DMS153 (cell line): ENCODE measurements at regions not wholly inside any gene's neighbourhood (a gene's known extent, or its start where the extent isn't known, plus 50 kb on each side); places are given as distances from the start of the nearest gene placed in this dataset.

Experiments used
- DNase-seq: peaks from one replicate; lab custom pipeline; 2025; lab: John Stamatoyannopoulos, UW

DNA sequence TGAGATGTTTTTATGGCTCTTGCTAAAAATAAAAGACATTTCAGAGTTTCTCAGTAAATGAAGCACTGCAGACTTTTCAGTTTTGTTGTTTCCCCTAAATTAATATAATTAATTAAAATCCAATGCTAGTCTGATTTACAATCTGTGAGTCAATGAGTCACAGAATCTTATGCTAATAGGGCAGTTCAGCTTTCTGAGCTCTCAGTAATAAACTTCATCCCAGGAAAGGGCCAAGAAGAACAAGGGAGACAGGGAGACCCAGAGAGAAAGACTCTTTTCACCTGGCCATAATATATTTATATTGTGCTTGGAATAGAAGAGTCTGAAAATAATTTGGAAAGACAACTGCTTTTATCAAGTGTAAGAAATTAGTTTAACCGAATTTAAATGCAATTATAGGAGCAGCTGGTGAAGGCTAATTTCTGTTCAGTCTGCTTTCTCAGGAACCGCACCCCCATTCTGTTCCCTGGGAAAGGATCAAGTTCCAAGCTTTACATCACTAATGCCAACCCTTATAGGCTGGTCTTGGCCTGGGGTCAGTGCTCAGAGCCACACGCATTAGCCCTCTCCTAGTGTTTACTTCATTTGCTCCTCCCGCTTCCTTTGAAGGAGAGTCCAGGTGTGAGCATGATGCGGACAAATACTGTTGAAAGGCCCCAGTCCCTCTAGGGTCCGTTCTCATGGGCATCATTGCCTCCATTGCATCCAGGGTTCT is 145.6 kb downstream of the ZBTB18 start:
- DNase-seq: no peak

DNA sequence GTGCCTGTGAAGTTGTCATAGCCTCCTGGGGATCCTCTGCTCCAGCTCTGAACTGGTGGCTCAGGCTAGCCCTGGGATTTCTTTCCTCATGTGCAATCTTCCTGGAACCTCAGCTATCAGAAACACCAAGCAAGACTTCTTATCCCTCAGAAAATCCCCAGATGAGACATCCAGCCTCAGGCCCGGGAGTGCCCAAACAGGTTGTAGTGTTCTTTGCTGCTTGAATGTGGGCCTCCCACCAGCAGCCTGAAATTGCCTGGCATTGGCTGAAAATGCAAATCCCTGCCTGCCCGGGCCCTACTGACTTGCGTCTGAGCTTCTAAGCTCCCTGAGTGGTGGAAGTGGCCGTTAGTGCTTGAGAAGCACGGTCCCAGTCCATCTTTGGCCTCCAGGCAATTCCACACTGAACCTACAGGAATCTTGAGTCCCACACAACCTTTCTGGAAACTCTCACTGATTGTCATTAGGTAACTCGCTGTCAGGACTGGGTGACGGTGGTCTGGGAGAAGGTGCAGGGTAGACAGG is 146.8 kb downstream of the ZBTB18 start:
- no peak for DNase-seq

DNA sequence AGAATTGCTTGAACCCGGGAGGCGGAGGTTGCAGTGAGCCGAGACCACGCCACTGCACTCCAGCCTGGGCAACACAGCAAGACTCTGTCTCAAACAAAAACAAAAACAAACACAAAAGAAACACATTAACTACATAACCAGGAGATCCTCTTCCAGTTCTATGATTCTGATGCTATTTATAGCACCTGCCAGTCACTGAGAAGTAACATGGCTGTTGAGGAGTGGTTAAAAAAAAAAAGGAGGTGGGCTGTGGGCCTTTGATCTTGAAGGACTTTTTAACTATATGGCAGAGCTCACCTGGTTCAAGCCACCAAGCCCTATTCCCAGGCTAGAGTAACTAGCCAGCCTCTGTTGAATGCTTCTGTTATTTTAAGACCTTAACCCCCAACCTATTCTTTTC is 148.8 kb downstream of the ZBTB18 start:
- DNase-seq: no peak

DNA sequence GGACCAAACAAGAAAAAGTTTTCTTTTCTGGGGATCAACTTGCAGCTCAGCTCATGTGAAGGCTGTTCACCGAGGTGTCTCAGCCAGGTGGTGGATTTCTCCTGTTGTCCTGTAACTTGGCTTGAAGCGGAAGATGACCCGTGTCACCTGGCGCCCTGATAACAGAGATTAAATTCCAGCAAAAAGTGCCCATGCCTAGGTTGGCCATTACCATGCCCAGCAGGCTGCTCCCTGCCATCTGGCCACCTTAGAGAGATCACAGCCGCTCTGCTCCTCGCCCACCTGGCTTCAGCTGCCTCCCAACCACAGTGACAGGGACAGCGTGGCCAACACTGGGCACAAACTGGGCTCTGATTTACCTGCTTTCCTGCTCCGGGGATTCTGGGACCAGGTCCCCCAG is 149.5 kb downstream of the ZBTB18 start:
- no peak for DNase-seq

DNA sequence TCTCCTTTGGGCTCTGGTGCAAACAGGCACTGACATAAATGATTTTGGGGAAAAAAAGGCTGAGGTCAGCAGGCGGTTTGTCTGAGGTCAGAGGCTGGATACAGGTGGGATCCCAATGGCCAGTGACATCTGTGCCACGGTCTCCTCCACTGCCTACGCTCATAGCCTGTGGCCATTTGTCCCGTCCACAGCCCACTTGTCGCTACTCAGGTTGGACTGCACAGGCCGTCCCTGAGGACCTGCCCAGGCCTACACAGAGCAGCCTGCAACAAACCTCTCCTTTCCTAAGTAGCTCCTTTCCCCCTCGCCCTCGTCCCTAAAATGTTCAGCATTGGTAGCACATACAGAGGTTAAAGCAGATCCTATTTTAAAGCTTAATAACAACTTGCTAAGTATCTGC is 150.7 kb downstream of the ZBTB18 start:
- no peak for DNase-seq

DNA sequence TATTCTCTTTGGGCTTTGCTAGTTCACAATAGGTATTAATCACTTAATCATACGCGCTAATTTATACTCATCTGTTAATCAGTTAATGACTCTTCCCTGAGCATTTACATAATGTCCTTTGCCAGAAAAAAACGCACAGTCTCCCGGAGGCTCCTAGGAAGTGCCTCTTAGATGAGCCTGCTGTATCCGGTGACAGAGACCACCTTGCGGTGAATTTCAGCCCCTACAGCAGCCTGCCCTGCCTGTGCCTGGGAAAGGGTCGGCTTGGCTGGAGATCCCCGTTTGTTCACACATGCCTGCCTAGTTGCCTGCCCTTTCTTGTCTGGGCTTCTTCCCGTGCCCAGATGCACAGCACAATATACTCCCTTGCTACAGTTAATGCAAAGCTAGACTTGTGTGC is 152.9 kb downstream of the ZBTB18 start:
- DNase-seq: no peak

GRCh38 chr1:244205171-244205570 is 154.1 kb downstream of the ZBTB18 start:
- no peak for DNase-seq

DNA sequence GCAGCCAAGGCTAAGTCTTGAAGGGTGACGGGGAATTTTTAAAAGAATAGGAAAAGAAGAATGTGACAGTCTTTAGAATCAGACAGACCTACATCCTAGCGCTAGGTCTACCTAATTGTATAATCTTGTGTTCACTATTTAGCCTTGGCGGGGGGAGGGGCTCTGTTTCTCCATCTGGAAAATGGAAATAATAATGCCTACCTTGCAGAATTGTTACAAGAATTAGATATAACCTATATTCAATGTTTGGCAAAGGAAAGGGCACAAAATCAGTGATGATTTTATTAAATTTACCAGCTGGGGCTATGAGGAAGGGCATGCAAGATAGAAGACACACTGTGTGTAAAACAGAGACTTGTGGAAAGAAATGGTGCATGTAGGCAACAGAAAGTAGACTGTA is 154.8 kb downstream of the ZBTB18 start:
- DNase-seq: no peak

- DNase-seq: no peak
Measured at GRCh38 chr1:244207042-244207934, 156.2 kb downstream of the ZBTB18 start.

- no peak for DNase-seq
Measured at GRCh38 chr1:244207935-244208244, 156.8 kb downstream of the ZBTB18 start.

DNA sequence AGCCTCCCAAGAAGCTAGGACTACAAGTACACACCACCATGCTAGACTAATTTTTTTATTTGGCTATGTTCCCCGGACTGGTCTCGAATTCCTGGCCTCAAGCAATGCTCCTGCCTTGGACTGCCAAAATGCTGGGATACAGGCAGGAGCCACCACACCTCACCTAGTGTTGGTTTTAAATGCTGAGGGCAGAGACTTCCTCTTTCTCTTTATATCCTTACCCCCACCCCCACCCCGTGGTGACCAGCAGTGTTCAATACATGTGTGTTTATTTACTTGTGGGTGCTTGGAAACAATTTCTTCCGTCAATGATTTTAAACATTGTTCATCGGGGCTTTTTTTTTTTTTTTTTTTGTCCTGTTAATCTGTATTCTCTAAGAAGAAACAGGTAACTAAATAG is 158.9 kb downstream of the ZBTB18 start:
- peak; percentile 50 for DNase-seq

- DNase-seq: no peak
Measured at GRCh38 chr1:244210884-244211558, 159.9 kb downstream of the ZBTB18 start.

GRCh38 chr1:244211559-244211944 is 160.5 kb downstream of the ZBTB18 start:
- DNase-seq: no peak

DNA sequence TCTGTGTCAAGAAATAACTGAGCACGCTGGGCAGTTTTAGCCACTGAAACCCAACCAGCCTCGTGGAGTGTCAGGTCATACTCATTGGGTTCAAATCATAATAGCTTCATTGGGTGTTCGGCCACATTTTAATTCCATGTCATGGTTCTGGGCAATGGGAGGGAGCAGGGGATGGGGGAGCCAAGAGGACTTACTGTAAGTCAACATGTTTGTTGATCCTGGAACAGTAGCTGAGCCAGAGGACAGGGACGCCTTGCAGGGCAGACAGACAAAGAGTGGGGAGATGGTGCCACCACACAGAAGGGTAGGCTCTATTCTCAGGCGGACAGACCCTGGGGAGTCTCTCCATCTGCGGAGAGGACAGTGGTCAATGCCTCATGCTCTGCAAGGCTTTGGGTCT is 161.1 kb downstream of the ZBTB18 start:
- no peak for DNase-seq

- DNase-seq: no peak
Measured at GRCh38 chr1:244212797-244213475, 161.9 kb downstream of the ZBTB18 start.

DNA sequence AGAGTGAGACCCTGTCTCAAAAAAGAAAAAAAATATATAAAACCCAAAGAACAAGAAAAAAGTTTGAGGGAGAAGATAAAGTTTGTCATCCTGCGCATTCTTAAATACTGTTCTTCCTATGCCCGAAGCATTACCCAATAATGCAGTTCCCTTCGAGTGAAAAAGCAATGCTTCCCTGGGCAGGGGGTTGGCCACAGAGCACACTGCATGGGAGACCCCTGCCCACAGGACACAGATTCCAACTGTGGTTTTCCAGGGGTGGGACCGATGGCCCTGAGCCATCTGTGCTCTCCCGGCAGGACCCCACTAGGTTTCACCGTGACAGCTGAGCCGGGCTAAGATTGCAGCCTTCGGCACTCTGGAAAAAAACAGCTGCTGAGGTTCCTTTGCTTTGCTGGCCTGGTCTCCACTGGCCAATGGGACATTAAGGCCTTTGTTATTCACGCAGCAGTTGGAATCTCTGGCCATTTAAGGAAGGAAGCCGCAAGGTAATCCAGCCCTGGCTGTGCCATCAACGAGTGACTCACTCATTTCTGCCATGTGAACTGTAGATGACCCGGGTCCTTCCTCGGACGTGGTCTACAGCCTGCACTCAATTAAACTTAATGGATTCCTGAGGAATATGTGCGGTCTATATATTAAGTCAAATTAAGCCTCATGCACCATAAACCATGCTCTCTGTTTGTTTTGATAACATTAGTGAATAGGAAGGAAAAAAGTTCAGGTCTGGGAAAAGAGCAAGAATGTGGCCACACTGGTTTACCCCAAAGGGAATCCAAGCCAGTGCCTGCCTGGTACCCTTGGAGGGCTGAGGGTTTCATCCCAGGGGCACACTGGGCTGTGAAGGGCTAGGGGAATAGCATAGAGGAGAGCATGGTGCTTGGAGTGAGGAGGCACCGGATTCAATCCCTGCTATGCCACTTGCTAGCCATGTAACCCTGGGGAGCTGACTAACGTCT is 163.2 kb downstream of the ZBTB18 start:
- DNase-seq: no peak

- DNase-seq: no peak
Measured at GRCh38 chr1:244216836-244217235, 165.8 kb downstream of the ZBTB18 start.

DNA sequence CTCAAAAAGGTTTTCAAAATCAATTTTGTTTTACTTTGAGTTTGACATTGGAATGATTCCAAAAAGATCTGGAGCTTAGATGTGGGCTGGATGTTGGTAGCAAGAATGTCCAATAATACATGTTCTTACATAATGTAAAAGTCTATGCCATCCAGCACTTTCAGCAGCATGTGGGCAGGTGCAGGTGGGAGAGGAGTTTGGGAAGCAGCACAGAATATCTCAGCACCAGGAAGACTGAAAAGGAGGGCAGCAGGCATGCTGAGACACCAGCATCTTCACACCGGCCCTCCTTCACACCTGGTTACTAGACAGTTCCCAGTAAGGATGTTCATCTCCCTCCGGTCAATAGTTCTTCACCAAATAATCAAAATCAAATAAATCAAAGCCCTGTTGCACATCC is 166.6 kb downstream of the ZBTB18 start:
- DNase-seq: no peak

DNA sequence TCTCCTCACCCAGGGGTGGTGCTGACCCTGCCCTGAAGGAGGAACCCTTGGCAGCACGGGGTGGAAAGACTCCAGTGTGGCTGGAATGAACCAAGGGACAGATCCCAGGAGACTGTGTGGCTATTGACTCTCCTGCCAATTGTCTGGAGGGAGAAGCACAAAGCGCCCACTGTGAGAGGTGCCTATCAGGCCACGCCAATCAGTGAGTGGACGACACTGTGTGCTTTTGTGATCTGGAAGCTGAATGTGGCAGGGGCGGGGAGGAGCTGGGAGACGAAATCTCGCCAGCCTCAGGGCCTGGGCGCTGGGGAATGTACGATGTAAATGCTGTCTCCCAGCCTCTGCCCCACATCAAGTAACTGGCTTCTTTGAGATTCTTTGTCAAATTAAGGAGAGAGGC is 167.1 kb downstream of the ZBTB18 start:
- no peak for DNase-seq

DNA sequence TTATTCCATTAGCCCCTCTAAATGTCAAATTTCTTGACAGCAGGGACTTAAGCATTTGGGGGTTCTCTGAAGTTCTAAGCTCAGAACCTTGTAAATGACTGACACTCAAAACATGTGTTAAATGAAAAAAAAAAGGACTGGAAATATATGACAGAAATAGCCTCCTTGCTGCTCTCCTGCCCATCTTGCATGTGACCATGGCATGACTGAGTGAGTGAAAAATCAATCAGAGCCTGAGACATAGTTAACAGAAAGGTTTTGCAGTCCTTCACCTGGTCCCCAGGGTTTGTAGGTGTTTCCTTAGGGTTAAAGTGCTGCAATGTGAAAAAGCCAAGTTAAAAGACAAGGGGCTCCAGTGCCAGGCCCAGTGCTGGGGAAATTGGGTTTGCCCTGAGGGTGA is 168.1 kb downstream of the ZBTB18 start:
- DNase-seq: no peak

DNA sequence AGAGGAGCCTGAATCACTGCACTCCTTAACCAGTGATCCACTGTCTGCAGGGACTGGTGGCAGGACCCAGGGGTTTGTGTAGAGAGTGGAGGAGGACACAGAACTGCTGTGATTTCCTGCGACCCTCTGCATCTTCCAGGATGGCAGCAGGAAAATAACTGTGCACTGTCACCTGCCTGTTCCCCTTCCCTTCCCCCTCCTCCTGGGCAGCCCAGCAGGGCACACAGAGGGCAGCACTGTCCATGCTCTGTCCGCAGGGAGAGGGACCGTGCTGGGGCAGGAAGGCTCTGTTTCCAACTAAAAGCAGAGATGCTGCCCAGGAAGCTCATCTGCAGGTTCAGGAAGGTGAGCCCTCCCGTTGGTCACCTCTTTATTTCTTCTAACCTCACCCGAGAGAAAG is 168.7 kb downstream of the ZBTB18 start:
- DNase-seq: no peak
